Spleen (tissue), 11 donors: ENCODE measurements at regions not wholly inside any gene's neighbourhood (a gene's known extent, or its start where the extent isn't known, plus 50 kb on each side); places are given as distances from the start of the nearest gene placed in this dataset.
A peak's percentile ranks its signal among the peaks of the same experiment; 100 is the strongest.

Source experiments
- DNase-seq: peaks from one replicate; pipeline ENCODE4 v3.0.0-alpha.2; 2020
- H3K27ac ChIP-seq, 8 donors: fragments of 200-600 bp; sonication (generic) in 7 of 8; 1 replicate in 4 of 8; 2 replicates in 4 of 8; pipeline versions ENCODE4 v1.5.0 to v1.8.0; 2016 to 2021; ENCODE audit warnings: inconsistent platforms in 4 of 8, mild to moderate bottlenecking in 4 of 8, moderate library complexity in 1 of 8
- H3K27me3 ChIP-seq, 7 donors: fragments of 200-600 bp; sonication (generic) in 6 of 7; replicated peaks in 1 of 7; 1 replicate in 4 of 7; 2 replicates in 3 of 7; pipeline versions ENCODE4 v1.5.0 to v1.8.0; 2016 to 2021; ENCODE audit warnings: inconsistent platforms in 3 of 7, mild to moderate bottlenecking in 1 of 7
- H3K36me3 ChIP-seq, 6 donors: fragments of 200-600 bp; sonication (generic) in 5 of 6; 1 replicate in 4 of 6; 2 replicates in 2 of 6; pipeline versions ENCODE4 v1.5.0 to v1.8.0; 2016 to 2021; ENCODE audit warnings: inconsistent platforms in 2 of 6
- H3K4me1 ChIP-seq, 6 donors: fragments of 200-600 bp; sonication (generic) in 5 of 6; 1 replicate in 3 of 6; 2 replicates in 3 of 6; pipeline versions ENCODE4 v1.5.0 to v1.8.0; 2016 to 2021; ENCODE audit warnings: inconsistent platforms in 3 of 6
- H3K4me3 ChIP-seq, 8 donors: fragments of 200-600 bp; sonication (generic) in 7 of 8; 1 replicate in 4 of 8; 2 replicates in 4 of 8; pipeline versions ENCODE4 v1.5.0 to v1.8.0; 2016 to 2021; ENCODE audit warnings: inconsistent platforms in 4 of 8, mild to moderate bottlenecking in 4 of 8, moderate library complexity in 2 of 8
- H3K9me3 ChIP-seq, 8 donors: fragments of 200-600 bp; sonication (generic) in 7 of 8; 1 replicate in 4 of 8; 2 replicates in 4 of 8; pipeline versions ENCODE4 v1.5.0 to v1.8.0; 2016 to 2021; ENCODE audit warnings: inconsistent platforms in 4 of 8
- POLR2A ChIP-seq, 3 donors: fragments of 450-650 bp; IDR thresholded peaks; one replicate each; pipeline ENCODE4 v1.5.1; 2017; ENCODE audit warnings: antibody characterized with exemption in 3 of 3, mild to moderate bottlenecking in 1 of 3
- POLR2AphosphoS5 ChIP-seq, 3 donors: sonication (generic); formaldehyde crosslinking; IDR thresholded peaks; one replicate each; pipeline ENCODE4 v1.5.1; 2017; ENCODE audit warnings: antibody characterized with exemption in 3 of 3
- WGBS, 5 donors: extraction: QIAGEN DNeasy Blood & Tissue Kit in 3 of 5; methylation state at CpG; one replicate each; pipeline versions ENCODE4 v1.1.5 to v1.1.7; 2013 to 2018; 5-methylcytosine and 5-hydroxymethylcytosine counted together
- intact Hi-C: fragments of 100-400 bp; cut with DNase I; formaldehyde crosslinking; loops from one replicate; pipeline ENCODE4 v1.15.0; 2023; ENCODE audit warnings: low total_unique reads
- TF ChIP-seq, protein P1 (sequence below), 11 experiments: fragments of 200-600 bp in 7 of 11; fragments of 450-650 bp in 4 of 11; sonication (generic) in 4 of 11; IDR thresholded peaks in 8 of 11; conservative IDR thresholded peaks in 3 of 11; 1 replicate in 7 of 11; 2 replicates in 4 of 11; pipeline versions ENCODE4 v1.4.0 to v1.8.0; 2016 to 2021; ENCODE audit warnings: antibody characterized with exemption in 11 of 11, inconsistent platforms in 4 of 11, mild to moderate bottlenecking in 1 of 11
- donor health status: healthy with polysubstance abuse.
- donor health status: DM: no; HTN: no; CAD: no; lungs with moderate emphysema.
- donor health status: DM: no; HTN: no; CAD: no.
- donor health status: Bipolar disorder and iron deficiency.
- donor health status: healthy.
- donor health status: DM: no; HTN: no; CAD: no.
- donor health status: DM: yes; HTN: yes; CAD: no.

DNA sequence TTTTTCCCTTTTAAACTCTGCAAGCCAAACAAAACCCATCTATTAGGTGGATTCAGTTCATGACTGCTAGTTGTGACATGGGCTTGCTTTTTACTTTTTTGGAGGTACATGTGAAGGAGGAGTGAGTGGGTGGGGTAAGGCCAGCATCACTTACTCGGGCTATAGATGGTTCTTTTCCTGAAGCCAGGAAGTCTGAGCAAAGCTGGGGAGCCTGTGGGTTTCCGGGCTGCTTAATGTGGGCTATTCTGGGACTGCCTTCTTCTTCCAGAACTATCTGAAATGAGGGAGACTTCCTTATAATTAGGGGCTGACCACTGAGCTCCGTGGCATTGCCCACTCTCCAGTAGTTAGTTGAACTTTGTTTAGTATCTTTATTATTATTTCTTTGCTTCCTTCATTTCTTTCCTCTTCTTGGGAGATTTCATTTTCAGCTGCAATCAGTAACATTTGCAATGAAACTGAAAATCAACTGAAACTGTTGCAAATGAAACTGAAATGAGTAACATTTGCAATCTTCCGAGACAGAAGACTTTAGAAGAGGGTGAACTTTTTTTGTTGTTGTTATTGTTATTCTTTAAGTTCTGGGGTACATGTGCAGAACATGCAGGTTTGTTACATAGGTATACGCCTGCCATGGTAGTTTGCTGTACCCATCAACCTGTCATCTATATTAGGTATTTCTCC lies 204.9 kb downstream of the LRRC70 start:
- intact Hi-C loops, result no loop called here
- WGBS, 5 donors, result 46 to 53% (median 49%) methylated on average over 5 of the region's 5 CpGs

DNA sequence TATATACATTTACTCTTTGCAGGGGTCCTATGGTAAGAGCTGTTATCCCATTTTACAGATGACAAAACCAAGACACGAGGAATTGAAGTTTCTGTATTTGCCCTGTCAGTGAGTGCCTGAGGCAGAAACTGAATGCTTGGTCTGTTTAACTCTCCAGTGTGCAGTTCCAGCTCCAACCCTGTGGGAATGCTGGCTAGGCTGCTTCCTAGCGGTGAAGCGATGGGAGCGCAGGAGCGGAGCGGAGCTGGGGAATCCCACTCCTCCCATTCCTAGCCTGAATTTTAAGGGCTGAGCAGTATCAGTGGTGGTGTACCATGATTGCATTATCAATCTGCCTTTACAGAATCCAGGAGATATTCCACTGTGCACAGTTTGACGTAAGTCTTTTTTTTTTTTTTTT lies 202.3 kb downstream of the LRRC70 start:
- intact Hi-C loops, result no loop called here
- Histone ChIP-seq H3K27me3 (no peaks in the 10 kb centered on the region), H3K9me3 (no peaks in the 10 kb centered on the region), H3K27ac (no peak overlapping the region), H3K4me1 (peaks cover 0 to 14% (median 5%) of the 10 kb centered on the region in 6 donors), H3K4me3 (no peak overlapping the region), H3K36me3 (no peaks in the 10 kb centered on the region)
- TF ChIP-seq, protein P1, sequence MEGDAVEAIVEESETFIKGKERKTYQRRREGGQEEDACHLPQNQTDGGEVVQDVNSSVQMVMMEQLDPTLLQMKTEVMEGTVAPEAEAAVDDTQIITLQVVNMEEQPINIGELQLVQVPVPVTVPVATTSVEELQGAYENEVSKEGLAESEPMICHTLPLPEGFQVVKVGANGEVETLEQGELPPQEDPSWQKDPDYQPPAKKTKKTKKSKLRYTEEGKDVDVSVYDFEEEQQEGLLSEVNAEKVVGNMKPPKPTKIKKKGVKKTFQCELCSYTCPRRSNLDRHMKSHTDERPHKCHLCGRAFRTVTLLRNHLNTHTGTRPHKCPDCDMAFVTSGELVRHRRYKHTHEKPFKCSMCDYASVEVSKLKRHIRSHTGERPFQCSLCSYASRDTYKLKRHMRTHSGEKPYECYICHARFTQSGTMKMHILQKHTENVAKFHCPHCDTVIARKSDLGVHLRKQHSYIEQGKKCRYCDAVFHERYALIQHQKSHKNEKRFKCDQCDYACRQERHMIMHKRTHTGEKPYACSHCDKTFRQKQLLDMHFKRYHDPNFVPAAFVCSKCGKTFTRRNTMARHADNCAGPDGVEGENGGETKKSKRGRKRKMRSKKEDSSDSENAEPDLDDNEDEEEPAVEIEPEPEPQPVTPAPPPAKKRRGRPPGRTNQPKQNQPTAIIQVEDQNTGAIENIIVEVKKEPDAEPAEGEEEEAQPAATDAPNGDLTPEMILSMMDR (IDR thresholded peaks at IDR 0.05 in 8 of 11, conservative IDR thresholded peaks at IDR 0.05 in 3 of 11), result no peak
- TF ChIP-seq POLR2A (IDR thresholded peaks at IDR 0.05) (no peak), POLR2AphosphoS5 (IDR thresholded peaks at IDR 0.05) (no peak)
- 90 to 99% (median 92%) methylated on average over 7 of the region's 7 CpGs for WGBS, 5 donors
- no peak for DNase-seq

More for the DNA sequence above, 204.9 kb downstream of the LRRC70 start:
- no peak overlapping the region for H3K27ac ChIP-seq
- no peaks in the 10 kb centered on the region for H3K36me3 ChIP-seq
- H3K9me3 ChIP-seq, result no peaks in the 10 kb centered on the region
- H3K4me3 ChIP-seq, result no peak overlapping the region
- H3K4me1 ChIP-seq, result peaks cover 0 to 8% (median 4%) of the 10 kb centered on the region in 6 donors
- TF ChIP-seq, protein P1 (IDR thresholded peaks at IDR 0.05 in 8 of 11, conservative IDR thresholded peaks at IDR 0.05 in 3 of 11), result no peak
- TF ChIP-seq POLR2A (IDR thresholded peaks at IDR 0.05) (no peak), POLR2AphosphoS5 (IDR thresholded peaks at IDR 0.05) (no peak)
- DNase-seq, result no peak
- no peaks in the 10 kb centered on the region for H3K27me3 ChIP-seq

DNA sequence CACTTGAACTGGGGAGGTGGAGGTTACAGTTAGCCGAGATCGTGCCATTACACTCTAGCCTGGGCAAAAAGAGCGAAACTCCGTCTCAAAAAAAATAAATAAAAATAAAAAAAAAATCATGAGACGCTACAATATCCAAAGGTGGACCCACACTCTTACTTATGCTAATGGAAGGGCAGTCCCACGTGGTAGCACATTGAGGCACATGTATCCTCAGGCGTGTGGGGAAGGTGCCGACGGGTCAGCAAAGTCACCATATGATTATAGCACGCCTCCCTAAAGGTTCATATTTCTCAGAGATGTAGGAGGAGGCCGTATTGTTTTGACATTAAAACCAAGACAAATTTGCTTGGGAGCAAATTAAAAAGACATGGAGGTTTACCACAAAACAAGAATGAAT lies 201.6 kb downstream of the LRRC70 start:
- 91 to 97% (median 92%) methylated on average over 11 of the region's 11 CpGs for WGBS, 5 donors

DNA sequence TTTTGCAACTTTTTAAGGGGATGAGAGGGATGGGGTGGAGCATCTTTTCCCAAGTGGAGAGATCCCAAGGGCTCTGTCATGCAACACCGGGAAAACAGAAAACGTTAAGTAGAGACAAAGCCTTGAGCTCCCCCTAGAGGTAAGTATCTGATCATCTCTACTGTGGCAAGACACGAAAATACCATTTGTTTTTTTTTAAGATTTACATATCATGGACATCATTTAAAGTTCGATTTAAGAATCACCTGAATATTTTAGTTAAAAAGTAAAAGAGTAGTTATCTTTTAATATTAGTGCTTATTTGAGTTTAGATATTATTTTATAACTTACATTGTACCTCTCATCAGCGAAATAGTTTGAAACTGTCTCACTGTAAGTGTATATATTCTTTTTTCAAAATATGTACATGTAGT lies 200.4 kb downstream of the LRRC70 start:
- peaks cover 0 to 14% (median 5%) of the 10 kb centered on the region in 6 donors for H3K4me1 ChIP-seq
- no peak for TF ChIP-seq POLR2AphosphoS5 (IDR thresholded peaks at IDR 0.05)
- TF ChIP-seq, protein P1 (IDR thresholded peaks at IDR 0.05 in 8 of 11, conservative IDR thresholded peaks at IDR 0.05 in 3 of 11), result peak in 10 of 11 experiments; percentile 22 to 77 (median 64)
- intact Hi-C loops, result loop anchor here (5.0 kb wide), 1 partner anchor 317 kb away; no protein-coding TSS in a partner anchor
- H3K4me3 ChIP-seq, result peak overlapping the region in 1 of 8 donors; percentile 18
- H3K36me3 ChIP-seq, result no peaks in the 10 kb centered on the region
- H3K27me3 ChIP-seq, result no peaks in the 10 kb centered on the region
- H3K27ac ChIP-seq, result no peak overlapping the region
- 20 to 22% (median 20%) methylated on average over 5 of the region's 5 CpGs for WGBS, 5 donors
- H3K9me3 ChIP-seq, result no peaks in the 10 kb centered on the region
- DNase-seq, result no peak

More for the DNA sequence above, 201.6 kb downstream of the LRRC70 start:
- Histone ChIP-seq H3K36me3 (no peaks in the 10 kb centered on the region), H3K4me1 (peaks cover 0 to 14% (median 5%) of the 10 kb centered on the region in 6 donors), H3K4me3 (no peak overlapping the region), H3K27me3 (no peaks in the 10 kb centered on the region), H3K27ac (no peak overlapping the region), H3K9me3 (no peaks in the 10 kb centered on the region)
- TF ChIP-seq POLR2AphosphoS5 (IDR thresholded peaks at IDR 0.05) (no peak), POLR2A (IDR thresholded peaks at IDR 0.05) (no peak)
- TF ChIP-seq, protein P1 (IDR thresholded peaks at IDR 0.05 in 8 of 11, conservative IDR thresholded peaks at IDR 0.05 in 3 of 11), result no peak
- no peak for DNase-seq
- intact Hi-C loops, result no loop called here
